SK-N-SH (cell line): ENCODE measurements at regions not wholly inside any gene's neighbourhood (a gene's known extent, or its start where the extent isn't known, plus 50 kb on each side); places are given as distances from the start of the nearest gene placed in this dataset.

Experiments
- CTCF ChIA-PET: fragments of 300-600, 350-600 bp; formaldehyde crosslinking; extraction: SDS; loops from one replicate; lab custom pipeline; 2021; lab: Yijun Ruan, JAX
- POLR2A ChIA-PET: fragments of 350-600 bp; sonication (Branson Sonifier 250); formaldehyde crosslinking; extraction: SDS; loops from one replicate; lab custom pipeline; 2020; ENCODE audit warnings: antibody characterized with exemption, inconsistent platforms; lab: Yijun Ruan, JAX
- DNase-seq: peaks from one replicate; pipeline ENCODE4 v3.0.0; 2012
- H2AFZ ChIP-seq: fragments of 200-600 bp; sonication (generic); 2 replicates; pipeline ENCODE4 v1.8.1; 2016; ENCODE audit warnings: antibody characterized with exemption, mild to moderate bottlenecking, low read depth
- H3F3A ChIP-seq: fragments of 200-600 bp; sonication (generic); replicated peaks from 2 replicates; pipeline ENCODE3; 2016; ENCODE audit warnings: antibody characterized with exemption, mild to moderate bottlenecking; ENCODE audit not compliant: insufficient read depth
- H3K27ac ChIP-seq, 2 experiments: fragments of 200-500 bp in 1 of 2; fragments of 200-600 bp in 1 of 2; sonication (Bioruptor generic) in 1 of 2; sonication (generic), shearing (Covaris generic) in 1 of 2; 2 replicates each; pipeline versions ENCODE4 v1.5.1 to v1.6.1; 2014 to 2016; ENCODE audit warnings: low read depth in 2 of 2, inconsistent platforms in 1 of 2, low read length in 1 of 2, mild to moderate bottlenecking in 1 of 2, mixed read lengths in 1 of 2
- H3K27me3 ChIP-seq: fragments of 200-600 bp; sonication (generic), shearing (Covaris generic); 2 replicates; pipeline ENCODE4 v1.6.1; 2016; ENCODE audit warnings: mixed run types; ENCODE audit not compliant: insufficient read depth
- H3K36me3 ChIP-seq, 2 experiments: fragments of 200-500 bp in 1 of 2; fragments of 200-600 bp in 1 of 2; sonication (Bioruptor generic) in 1 of 2; sonication (generic) in 1 of 2; replicated peaks in 1 of 2; 2 replicates each; pipeline versions ENCODE3 to v1.5.1; 2014 to 2016; ENCODE audit warnings: low read length in 1 of 2, mild to moderate bottlenecking in 1 of 2; ENCODE audit not compliant: insufficient read depth in 2 of 2, control insufficient read depth in 1 of 2
- H3K4me1 ChIP-seq, 2 experiments: fragments of 200-500 bp in 1 of 2; fragments of 200-600 bp in 1 of 2; sonication (Bioruptor generic) in 1 of 2; sonication (generic), shearing (Covaris generic) in 1 of 2; 2 replicates each; pipeline versions ENCODE4 v1.5.1 to v1.6.1; 2014 to 2016; ENCODE audit warnings: low read depth in 1 of 2, low read length in 1 of 2, mixed run types in 1 of 2; ENCODE audit not compliant: insufficient read depth in 2 of 2, control insufficient read depth in 1 of 2
- H3K4me2 ChIP-seq: fragments of 200-600 bp; sonication (generic), shearing (Covaris generic); 2 replicates; pipeline ENCODE4 v1.6.1; 2017; ENCODE audit warnings: mixed run types
- H3K4me3 ChIP-seq, 2 experiments: fragments of 200-500 bp in 1 of 2; fragments of 200-600 bp in 1 of 2; sonication (Bioruptor generic) in 1 of 2; sonication (generic), shearing (Covaris generic) in 1 of 2; 2 replicates each; pipeline versions ENCODE4 v1.5.1 to v1.8.1; 2014 to 2016; ENCODE audit warnings: low read depth in 2 of 2, inconsistent platforms in 1 of 2, low read length in 1 of 2, mild to moderate bottlenecking in 1 of 2, mixed read lengths in 1 of 2, moderate library complexity in 1 of 2
- H3K79me2 ChIP-seq: fragments of 200-600 bp; sonication (generic); 2 replicates; pipeline ENCODE4 v1.8.1; 2017; ENCODE audit warnings: mild to moderate bottlenecking; ENCODE audit not compliant: insufficient read depth
- H3K9ac ChIP-seq: fragments of 200-600 bp; sonication (generic); 2 replicates; pipeline ENCODE4 v1.6.1; 2017; ENCODE audit warnings: mixed run types
- H3K9me2 ChIP-seq: fragments of 200-600 bp; sonication (generic); 2 replicates; pipeline ENCODE4 v1.6.1; 2017; ENCODE audit warnings: mixed run types
- H3K9me3 ChIP-seq: fragments of 200-600 bp; sonication (generic); 2 replicates; pipeline ENCODE4 v1.6.1; 2017; ENCODE audit warnings: mixed run types, mild to moderate bottlenecking, moderate library complexity
- H4K20me1 ChIP-seq: fragments of 200-600 bp; sonication (generic); 2 replicates; pipeline ENCODE4 v1.6.1; 2017; ENCODE audit warnings: mild to moderate bottlenecking, mixed run types; ENCODE audit not compliant: insufficient read depth
- CHD2 ChIP-seq: fragments of 150-350 bp; IDR thresholded peaks from 2 replicates; pipeline ENCODE4 v1.6.1; 2018; ENCODE audit warnings: low read length; ENCODE audit not compliant: partially characterized antibody
- ELF1 ChIP-seq: IDR thresholded peaks from 2 replicates; pipeline ENCODE4 v1.4.0; 2012
- EP300 ChIP-seq, 2 experiments: IDR thresholded peaks; 2 replicates each; pipeline versions ENCODE4 v1.4.0 to v1.6.1; 2012; ENCODE audit warnings: borderline replicate concordance in 1 of 2, low read depth in 1 of 2, low read length in 1 of 2
- FOSL2 ChIP-seq: IDR thresholded peaks from 2 replicates; pipeline ENCODE4 v1.4.0; 2012; ENCODE audit warnings: low read depth, mild to moderate bottlenecking, moderate library complexity, borderline replicate concordance
- FOXJ3 ChIP-seq: sonication (generic); formaldehyde crosslinking; IDR thresholded peaks from 2 replicates; pipeline ENCODE4 v1.5.1; 2020; ENCODE audit warnings: mild to moderate bottlenecking, missing genetic modification reagents
- GABPA ChIP-seq: IDR thresholded peaks from 2 replicates; pipeline ENCODE4 v1.4.0; 2012; ENCODE audit warnings: low read depth, mild to moderate bottlenecking
- GATA2 ChIP-seq: sonication (generic); formaldehyde crosslinking; IDR thresholded peaks from 2 replicates; pipeline ENCODE4 v1.5.0; 2020; ENCODE audit warnings: mild to moderate bottlenecking, missing genetic modification reagents
- NRF1 ChIP-seq: IDR thresholded peaks from 2 replicates; pipeline ENCODE4 v1.6.1; 2012; ENCODE audit warnings: low read depth, mild to moderate bottlenecking, low read length
- RAD21 ChIP-seq: IDR thresholded peaks from 2 replicates; pipeline ENCODE4 v1.6.1; 2012; ENCODE audit warnings: mild to moderate bottlenecking, low read length
- RFX5 ChIP-seq: IDR thresholded peaks from 2 replicates; pipeline ENCODE4 v1.6.1; 2012; ENCODE audit warnings: mild to moderate bottlenecking, improper control_type of control experiment, low read length
- RXRA ChIP-seq: IDR thresholded peaks from 2 replicates; pipeline ENCODE4 v1.4.0; 2012; ENCODE audit warnings: low read depth, mild to moderate bottlenecking, borderline replicate concordance
- SIN3A ChIP-seq: IDR thresholded peaks from 2 replicates; pipeline ENCODE4 v1.6.1; 2012; ENCODE audit warnings: low read depth, mild to moderate bottlenecking, low read length, moderate library complexity, borderline replicate concordance
- SMC3 ChIP-seq: IDR thresholded peaks from 2 replicates; pipeline ENCODE4 v1.6.1; 2012; ENCODE audit warnings: low read depth, low read length, improper control_type of control experiment
- TEAD4 ChIP-seq: IDR thresholded peaks from 2 replicates; pipeline ENCODE4 v1.4.0; 2012; ENCODE audit warnings: mild to moderate bottlenecking, borderline replicate concordance; ENCODE audit not compliant: insufficient read depth
- WGBS: methylation state at CpG from one replicate; pipeline ENCODE4 v1.1.6; 2017; ENCODE audit warnings: low lambda C conversion rate; 5-methylcytosine and 5-hydroxymethylcytosine counted together
- TF ChIP-seq, protein P1 (sequence below): IDR thresholded peaks from 2 replicates; pipeline ENCODE4; 2012
- TF ChIP-seq, protein P2 (sequence below): fragments of 150-350 bp; IDR thresholded peaks from 2 replicates; pipeline ENCODE4 v1.6.1; 2017; ENCODE audit warnings: antibody characterized with exemption, low read length, low read depth, borderline replicate concordance
- TF ChIP-seq, protein P3 (sequence below): IDR thresholded peaks from 2 replicates; pipeline ENCODE4 v1.6.1; 2012; ENCODE audit warnings: mild to moderate bottlenecking, low read depth, low read length, moderate library complexity

DNA sequence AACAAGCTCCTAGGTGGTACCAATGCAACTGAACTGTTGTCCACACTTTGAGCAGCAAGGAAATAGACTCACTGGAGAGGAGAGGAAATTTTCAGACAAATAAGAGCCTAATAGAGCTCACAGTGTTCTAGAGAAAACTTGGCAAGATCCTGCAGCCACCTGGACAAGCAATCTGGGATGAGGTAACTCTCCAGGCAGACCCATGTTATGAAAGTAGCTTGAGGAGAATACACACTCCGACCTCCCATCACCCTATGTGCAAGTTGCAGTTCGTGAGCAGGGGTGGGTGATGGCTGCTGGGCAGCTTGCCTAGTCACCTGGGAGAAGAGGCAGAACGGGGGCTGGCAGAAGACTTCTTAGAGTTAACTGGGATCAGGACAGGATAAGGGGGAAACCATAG is 102.2 kb downstream of the KLF4 start:
- Histone ChIP-seq H3K9me2 (no peaks in the 10 kb centered on the region), H3K4me2 (no peak overlapping the region), H3K4me3 (no peak overlapping the region), H3K9ac (no peak overlapping the region), H4K20me1 (no peaks in the 10 kb centered on the region), H3F3A (no peaks in the 10 kb centered on the region), H3K79me2 (no peaks in the 10 kb centered on the region), H3K4me1 (no peaks in the 10 kb centered on the region), H2AFZ (no peak overlapping the region), H3K9me3 (no peaks in the 10 kb centered on the region), H3K27me3 (no peaks in the 10 kb centered on the region; the same call in 1 of the 2 replicates), H3K27ac (no peak overlapping the region), H3K36me3 (no peaks in the 10 kb centered on the region)
- CTCF ChIA-PET: no interaction called here
- 0% methylated on average over 2 of the region's 3 CpGs for WGBS
- DNase-seq: no peak
- TF ChIP-seq, protein P1, sequence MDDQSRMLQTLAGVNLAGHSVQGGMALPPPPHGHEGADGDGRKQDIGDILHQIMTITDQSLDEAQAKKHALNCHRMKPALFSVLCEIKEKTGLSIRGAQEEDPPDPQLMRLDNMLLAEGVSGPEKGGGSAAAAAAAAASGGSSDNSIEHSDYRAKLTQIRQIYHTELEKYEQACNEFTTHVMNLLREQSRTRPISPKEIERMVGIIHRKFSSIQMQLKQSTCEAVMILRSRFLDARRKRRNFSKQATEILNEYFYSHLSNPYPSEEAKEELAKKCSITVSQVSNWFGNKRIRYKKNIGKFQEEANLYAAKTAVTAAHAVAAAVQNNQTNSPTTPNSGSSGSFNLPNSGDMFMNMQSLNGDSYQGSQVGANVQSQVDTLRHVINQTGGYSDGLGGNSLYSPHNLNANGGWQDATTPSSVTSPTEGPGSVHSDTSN: no peak
- TF ChIP-seq RFX5 (no peak), NRF1 (no peak), RAD21 (no peak), CHD2 (no peak), FOXJ3 (CRISPR knock-in tag) (no peak), EP300 (IDR thresholded peaks at IDR 0.05; ENCODE audit: borderline replicate concordance in 1 of 2, low read depth in 1 of 2, low read length in 1 of 2) (no peak), ELF1 (no peak)
- TF ChIP-seq, protein P2, sequence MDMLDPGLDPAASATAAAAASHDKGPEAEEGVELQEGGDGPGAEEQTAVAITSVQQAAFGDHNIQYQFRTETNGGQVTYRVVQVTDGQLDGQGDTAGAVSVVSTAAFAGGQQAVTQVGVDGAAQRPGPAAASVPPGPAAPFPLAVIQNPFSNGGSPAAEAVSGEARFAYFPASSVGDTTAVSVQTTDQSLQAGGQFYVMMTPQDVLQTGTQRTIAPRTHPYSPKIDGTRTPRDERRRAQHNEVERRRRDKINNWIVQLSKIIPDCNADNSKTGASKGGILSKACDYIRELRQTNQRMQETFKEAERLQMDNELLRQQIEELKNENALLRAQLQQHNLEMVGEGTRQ: no peak
- TF ChIP-seq, protein P3, sequence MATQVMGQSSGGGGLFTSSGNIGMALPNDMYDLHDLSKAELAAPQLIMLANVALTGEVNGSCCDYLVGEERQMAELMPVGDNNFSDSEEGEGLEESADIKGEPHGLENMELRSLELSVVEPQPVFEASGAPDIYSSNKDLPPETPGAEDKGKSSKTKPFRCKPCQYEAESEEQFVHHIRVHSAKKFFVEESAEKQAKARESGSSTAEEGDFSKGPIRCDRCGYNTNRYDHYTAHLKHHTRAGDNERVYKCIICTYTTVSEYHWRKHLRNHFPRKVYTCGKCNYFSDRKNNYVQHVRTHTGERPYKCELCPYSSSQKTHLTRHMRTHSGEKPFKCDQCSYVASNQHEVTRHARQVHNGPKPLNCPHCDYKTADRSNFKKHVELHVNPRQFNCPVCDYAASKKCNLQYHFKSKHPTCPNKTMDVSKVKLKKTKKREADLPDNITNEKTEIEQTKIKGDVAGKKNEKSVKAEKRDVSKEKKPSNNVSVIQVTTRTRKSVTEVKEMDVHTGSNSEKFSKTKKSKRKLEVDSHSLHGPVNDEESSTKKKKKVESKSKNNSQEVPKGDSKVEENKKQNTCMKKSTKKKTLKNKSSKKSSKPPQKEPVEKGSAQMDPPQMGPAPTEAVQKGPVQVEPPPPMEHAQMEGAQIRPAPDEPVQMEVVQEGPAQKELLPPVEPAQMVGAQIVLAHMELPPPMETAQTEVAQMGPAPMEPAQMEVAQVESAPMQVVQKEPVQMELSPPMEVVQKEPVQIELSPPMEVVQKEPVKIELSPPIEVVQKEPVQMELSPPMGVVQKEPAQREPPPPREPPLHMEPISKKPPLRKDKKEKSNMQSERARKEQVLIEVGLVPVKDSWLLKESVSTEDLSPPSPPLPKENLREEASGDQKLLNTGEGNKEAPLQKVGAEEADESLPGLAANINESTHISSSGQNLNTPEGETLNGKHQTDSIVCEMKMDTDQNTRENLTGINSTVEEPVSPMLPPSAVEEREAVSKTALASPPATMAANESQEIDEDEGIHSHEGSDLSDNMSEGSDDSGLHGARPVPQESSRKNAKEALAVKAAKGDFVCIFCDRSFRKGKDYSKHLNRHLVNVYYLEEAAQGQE: no peak
- TF ChIP-seq, all 33 proteins: peak for 0
- POLR2A ChIA-PET: no interaction called here

DNA sequence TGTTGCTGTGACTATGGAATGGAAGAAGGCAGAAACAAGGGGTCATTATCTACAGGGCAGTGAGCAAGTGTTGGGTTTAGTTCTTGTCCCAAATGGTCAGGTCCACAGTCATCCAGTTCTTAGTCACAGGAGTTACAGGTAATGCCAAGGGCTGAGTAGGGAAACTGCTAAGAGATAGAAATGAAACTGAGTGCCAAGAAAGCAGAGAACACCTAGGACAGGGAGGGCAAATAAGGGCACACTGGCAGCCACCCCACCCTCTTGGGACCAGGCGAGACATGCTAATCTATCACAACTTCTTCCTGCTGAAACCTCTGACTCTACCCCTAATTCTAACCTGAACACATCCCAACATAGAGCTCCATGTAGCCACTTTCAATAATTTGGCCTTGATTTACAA is 103.2 kb downstream of the KLF4 start:
- H3K4me1 ChIP-seq: no peaks in the 10 kb centered on the region
- TF ChIP-seq CHD2 (no peak), SMC3 (no peak), RXRA (no peak), ELF1 (no peak), GATA2 (CRISPR knock-in tag) (no peak), NRF1 (no peak), GABPA (no peak), FOXJ3 (CRISPR knock-in tag) (no peak), TEAD4 (no peak), FOSL2 (no peak), SIN3A (no peak)
- TF ChIP-seq, protein P3: no peak
- TF ChIP-seq, protein P1: no peak

More for the DNA sequence above, 103.2 kb downstream of the KLF4 start:
- Histone ChIP-seq H3K9me3 (no peaks in the 10 kb centered on the region), H3K27me3 (no peaks in the 10 kb centered on the region; the same call in 1 of the 2 replicates), H4K20me1 (no peaks in the 10 kb centered on the region), H3K4me2 (no peak overlapping the region), H3K4me3 (no peak overlapping the region), H3F3A (no peaks in the 10 kb centered on the region), H3K79me2 (no peaks in the 10 kb centered on the region), H2AFZ (no peak overlapping the region), H3K9ac (no peak overlapping the region), H3K9me2 (no peaks in the 10 kb centered on the region), H3K27ac (no peak overlapping the region), H3K36me3 (no peaks in the 10 kb centered on the region)
- CTCF ChIA-PET: interaction anchor here (2.4 kb wide), 1 partner anchor 39 kb away, joined by 10 read pairs; no protein-coding TSS in a partner anchor
- DNase-seq: no peak
- 60% methylated on average over 1 of the region's 1 CpG for WGBS
- POLR2A ChIA-PET: no interaction called here
